NT2/D1 (cell line): ENCODE measurements at regions not wholly inside any gene's neighbourhood (a gene's known extent, or its start where the extent isn't known, plus 50 kb on each side); places are given as distances from the start of the nearest gene placed in this dataset.

ENCODE experiments used
- SUZ12 ChIP-seq: IDR thresholded peaks from 2 replicates; pipeline ENCODE4 v1.6.1; 2011; ENCODE audit not compliant: insufficient read length, insufficient read depth; ENCODE audit errors: extremely low read depth
- YY1 ChIP-seq: IDR thresholded peaks from 2 replicates; pipeline ENCODE4 v1.6.1; 2011; ENCODE audit not compliant: insufficient read length, insufficient read depth
- ZNF274 ChIP-seq: IDR thresholded peaks from 2 replicates; pipeline ENCODE4 v1.6.1; 2011; ENCODE audit warnings: mild to moderate bottlenecking, low read depth, low read length

DNA sequence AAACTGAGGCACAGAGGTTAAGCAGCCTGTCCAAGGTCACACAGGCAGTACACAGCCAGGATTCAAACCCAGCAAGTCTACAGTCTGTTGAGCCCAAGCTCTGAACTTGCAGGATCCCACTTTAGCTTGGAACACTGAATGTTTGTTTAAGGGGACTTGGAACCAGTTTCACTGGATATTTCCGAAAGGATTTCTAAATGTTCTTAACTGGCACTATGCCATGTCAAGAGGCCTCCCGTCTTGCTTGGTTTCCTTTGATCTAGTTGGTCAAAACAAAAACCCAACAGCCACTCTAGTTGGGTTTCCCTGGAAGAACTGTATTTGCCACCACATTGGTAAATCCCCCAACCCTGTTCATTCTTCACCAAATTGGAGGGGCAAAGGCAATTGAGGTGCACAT, 317.6 kb upstream of the KAZN start:
- TF ChIP-seq YY1 (no peak), SUZ12 (no peak), ZNF274 (no peak)
